PC-3 (cell line): ENCODE measurements at regions not wholly inside any gene's neighbourhood (a gene's known extent, or its start where the extent isn't known, plus 50 kb on each side); places are given as distances from the start of the nearest gene placed in this dataset.

ENCODE experiments used
- EZH2 ChIP-seq: fragments of 300-600 bp; sonication (generic); IDR thresholded peaks from one replicate; pipeline ENCODE4 v1.6.1; 2017; ENCODE audit warnings: antibody characterized with exemption, mild to moderate bottlenecking, low read length; ENCODE audit not compliant: unreplicated experiment
- TF ChIP-seq, protein P1 (sequence below): fragments of 300-600 bp; sonication (generic); conservative IDR thresholded peaks from 2 replicates; pipeline ENCODE4 v1.5.1; 2017; ENCODE audit warnings: antibody characterized with exemption, low read depth, mild to moderate bottlenecking, low read length

DNA sequence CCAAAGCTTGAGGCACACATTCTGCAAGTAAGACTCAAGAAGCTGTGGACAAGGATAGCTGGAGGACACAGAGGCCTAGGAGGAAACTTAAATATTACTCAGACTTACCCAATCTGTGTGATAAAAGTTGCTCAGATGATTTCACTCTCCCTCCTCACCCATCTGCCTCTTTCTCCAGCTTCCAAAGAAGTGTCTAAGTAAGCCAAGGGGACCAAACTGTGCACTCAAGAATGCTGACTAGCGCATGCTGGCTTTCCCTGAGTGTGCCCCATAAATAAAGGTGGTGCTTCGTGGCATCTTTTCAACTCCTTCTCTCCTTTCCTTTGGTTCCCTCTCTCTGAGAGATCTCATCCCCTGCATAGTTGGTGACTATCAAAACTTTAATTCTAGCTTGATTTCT, 211.0 kb upstream of the LMCD1 start:
- TF ChIP-seq, protein P1, sequence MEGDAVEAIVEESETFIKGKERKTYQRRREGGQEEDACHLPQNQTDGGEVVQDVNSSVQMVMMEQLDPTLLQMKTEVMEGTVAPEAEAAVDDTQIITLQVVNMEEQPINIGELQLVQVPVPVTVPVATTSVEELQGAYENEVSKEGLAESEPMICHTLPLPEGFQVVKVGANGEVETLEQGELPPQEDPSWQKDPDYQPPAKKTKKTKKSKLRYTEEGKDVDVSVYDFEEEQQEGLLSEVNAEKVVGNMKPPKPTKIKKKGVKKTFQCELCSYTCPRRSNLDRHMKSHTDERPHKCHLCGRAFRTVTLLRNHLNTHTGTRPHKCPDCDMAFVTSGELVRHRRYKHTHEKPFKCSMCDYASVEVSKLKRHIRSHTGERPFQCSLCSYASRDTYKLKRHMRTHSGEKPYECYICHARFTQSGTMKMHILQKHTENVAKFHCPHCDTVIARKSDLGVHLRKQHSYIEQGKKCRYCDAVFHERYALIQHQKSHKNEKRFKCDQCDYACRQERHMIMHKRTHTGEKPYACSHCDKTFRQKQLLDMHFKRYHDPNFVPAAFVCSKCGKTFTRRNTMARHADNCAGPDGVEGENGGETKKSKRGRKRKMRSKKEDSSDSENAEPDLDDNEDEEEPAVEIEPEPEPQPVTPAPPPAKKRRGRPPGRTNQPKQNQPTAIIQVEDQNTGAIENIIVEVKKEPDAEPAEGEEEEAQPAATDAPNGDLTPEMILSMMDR = no peak
- TF ChIP-seq EZH2 = no peak
